LNCaP clone FGC (cell line): ENCODE measurements at regions not wholly inside any gene's neighbourhood (a gene's known extent, or its start where the extent isn't known, plus 50 kb on each side); places are given as distances from the start of the nearest gene placed in this dataset.

Experiments used
- DNase-seq: peaks from one replicate; pipeline ENCODE4 v3.0.0-alpha.2; 2011; ENCODE audit warnings: low read depth
- H3K4me3 ChIP-seq: 2 replicates; pipeline ENCODE4 v1.5.1; 2011; ENCODE audit warnings: mild to moderate bottlenecking, low read depth, low read length, control low read depth
- TF ChIP-seq, protein P1 (sequence below): IDR thresholded peaks from 2 replicates; pipeline ENCODE4 v1.5.1; 2012; ENCODE audit warnings: mild to moderate bottlenecking; ENCODE audit not compliant: control insufficient read depth, insufficient read depth; ENCODE audit errors: extremely low read depth

DNA sequence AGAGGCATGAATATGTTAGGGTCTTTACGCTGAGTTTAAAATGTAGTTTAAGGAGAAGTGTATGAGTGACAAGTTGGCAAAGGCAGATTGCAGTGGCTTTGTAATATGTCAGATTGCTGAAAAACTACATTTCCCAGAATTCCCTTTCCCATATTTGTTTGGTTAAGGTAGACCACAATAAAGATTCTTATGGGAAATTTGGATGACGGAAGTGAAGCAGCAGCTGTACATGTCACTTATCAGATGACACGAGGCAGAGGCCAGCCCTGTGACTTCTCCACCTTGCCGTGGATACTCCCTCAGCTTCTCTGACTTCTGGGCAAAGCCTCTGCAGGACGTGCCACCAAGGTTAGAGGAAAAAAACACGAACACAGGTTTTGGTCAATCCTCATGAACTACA lies 229.7 kb upstream of the DKK2 start:
- no peak for DNase-seq
- TF ChIP-seq, protein P1, sequence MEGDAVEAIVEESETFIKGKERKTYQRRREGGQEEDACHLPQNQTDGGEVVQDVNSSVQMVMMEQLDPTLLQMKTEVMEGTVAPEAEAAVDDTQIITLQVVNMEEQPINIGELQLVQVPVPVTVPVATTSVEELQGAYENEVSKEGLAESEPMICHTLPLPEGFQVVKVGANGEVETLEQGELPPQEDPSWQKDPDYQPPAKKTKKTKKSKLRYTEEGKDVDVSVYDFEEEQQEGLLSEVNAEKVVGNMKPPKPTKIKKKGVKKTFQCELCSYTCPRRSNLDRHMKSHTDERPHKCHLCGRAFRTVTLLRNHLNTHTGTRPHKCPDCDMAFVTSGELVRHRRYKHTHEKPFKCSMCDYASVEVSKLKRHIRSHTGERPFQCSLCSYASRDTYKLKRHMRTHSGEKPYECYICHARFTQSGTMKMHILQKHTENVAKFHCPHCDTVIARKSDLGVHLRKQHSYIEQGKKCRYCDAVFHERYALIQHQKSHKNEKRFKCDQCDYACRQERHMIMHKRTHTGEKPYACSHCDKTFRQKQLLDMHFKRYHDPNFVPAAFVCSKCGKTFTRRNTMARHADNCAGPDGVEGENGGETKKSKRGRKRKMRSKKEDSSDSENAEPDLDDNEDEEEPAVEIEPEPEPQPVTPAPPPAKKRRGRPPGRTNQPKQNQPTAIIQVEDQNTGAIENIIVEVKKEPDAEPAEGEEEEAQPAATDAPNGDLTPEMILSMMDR, result no peak
- no peak overlapping the region for H3K4me3 ChIP-seq

GRCh38 chr4:107261241-107261874 lies 225.2 kb upstream of the DKK2 start:
- DNase-seq, result no peak
- TF ChIP-seq, protein P1, result no peak
- no peak overlapping the region for H3K4me3 ChIP-seq

GRCh38 chr4:107258359-107258758 lies 222.2 kb upstream of the DKK2 start:
- TF ChIP-seq, protein P1, result no peak
- H3K4me3 ChIP-seq, result no peak overlapping the region

GRCh38 chr4:107255596-107255995 lies 219.5 kb upstream of the DKK2 start:
- TF ChIP-seq, protein P1, result no peak
- H3K4me3 ChIP-seq, result no peak overlapping the region
- no peak for DNase-seq

More at GRCh38 chr4:107258359-107258758, 222.2 kb upstream of the DKK2 start:
- no peak for DNase-seq

DNA sequence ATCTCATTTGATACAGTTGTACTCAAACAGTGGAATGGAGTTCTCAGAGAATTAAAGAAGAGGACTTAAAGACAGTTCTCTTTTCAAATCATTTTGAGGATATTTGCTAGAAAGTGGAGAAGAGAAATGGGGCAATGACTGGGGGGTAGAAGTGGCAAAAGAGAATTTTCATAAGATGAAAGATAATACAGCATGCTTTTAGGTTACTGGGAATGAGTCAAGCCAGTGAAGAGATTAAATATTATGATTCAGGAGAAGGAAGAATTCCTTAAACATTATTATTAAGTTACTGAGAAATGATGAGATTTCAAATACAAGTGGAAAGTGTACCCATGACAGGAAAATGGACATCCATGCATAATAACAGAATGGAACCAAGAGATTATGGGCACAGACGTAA lies 219.0 kb upstream of the DKK2 start:
- no peak for DNase-seq
- TF ChIP-seq, protein P1, result no peak
- no peak overlapping the region for H3K4me3 ChIP-seq

GRCh38 chr4:107253579-107254068 lies 217.5 kb upstream of the DKK2 start:
- H3K4me3 ChIP-seq, result no peak overlapping the region
- TF ChIP-seq, protein P1, result no peak
- no peak for DNase-seq

DNA sequence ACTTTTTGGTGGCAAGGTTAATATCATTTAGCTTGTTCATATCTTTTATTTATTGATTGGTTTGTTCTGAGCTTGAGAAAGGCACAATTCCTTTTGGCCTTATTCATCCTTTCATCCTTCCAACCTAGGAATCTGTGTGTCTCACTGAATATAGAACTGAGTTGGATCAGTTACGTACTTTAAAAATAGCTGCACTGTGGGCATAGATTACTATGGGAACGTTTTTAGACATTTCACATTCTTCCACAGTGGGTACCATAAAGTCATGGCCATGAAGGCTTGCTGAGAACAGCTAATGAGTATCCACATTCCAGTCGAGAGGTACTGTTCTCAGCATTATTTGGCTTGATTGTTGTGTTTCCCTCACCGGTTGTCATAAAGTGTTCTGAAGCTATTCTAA lies 217.0 kb upstream of the DKK2 start:
- DNase-seq, result no peak
- H3K4me3 ChIP-seq, result no peak overlapping the region
- TF ChIP-seq, protein P1, result no peak
